HepG2 (cell line): ENCODE measurements at regions not wholly inside any gene's neighbourhood (a gene's known extent, or its start where the extent isn't known, plus 50 kb on each side); places are given as distances from the start of the nearest gene placed in this dataset.

Experiments used
- AKAP8 ChIP-seq: sonication (generic); formaldehyde crosslinking; IDR thresholded peaks from 2 replicates; pipeline ENCODE4 v1.5.1; 2020; ENCODE audit warnings: mild to moderate bottlenecking, missing genetic modification reagents
- CCAR2 ChIP-seq: fragments of 200-400 bp; formaldehyde crosslinking; optimal IDR thresholded peaks from 2 replicates; pipeline ENCODE3; 2018; ENCODE audit warnings: low read depth, mild to moderate bottlenecking, low read length, moderate library complexity
- IKZF4 ChIP-seq: sonication (generic); formaldehyde crosslinking; IDR thresholded peaks from 2 replicates; pipeline ENCODE4 v1.5.1; 2020; ENCODE audit warnings: borderline replicate concordance, mild to moderate bottlenecking, low read depth, missing genetic modification reagents; ENCODE audit errors: not compliant biosample characterization
- KLF16 ChIP-seq, 2 experiments: sonication (generic) in 1 of 2; formaldehyde crosslinking in 1 of 2; IDR thresholded peaks; 2 replicates each; pipeline versions ENCODE4 v1.6.1 to v1.8.0; 2016 to 2023; ENCODE audit warnings: missing genetic modification reagents in 2 of 2, missing compliant biosample characterization in 1 of 2
- KMT2A ChIP-seq: sonication (generic); formaldehyde crosslinking; IDR thresholded peaks from 2 replicates; pipeline ENCODE4 v1.4.0; 2020; ENCODE audit warnings: missing genetic modification reagents
- MYNN ChIP-seq: sonication (generic); formaldehyde crosslinking; IDR thresholded peaks from 2 replicates; pipeline ENCODE4 v1.4.0; 2020; ENCODE audit warnings: mild to moderate bottlenecking, low read depth, missing genetic modification reagents
- NR3C1 ChIP-seq: sonication (generic); formaldehyde crosslinking; IDR thresholded peaks from 2 replicates; pipeline ENCODE4 v1.4.0; 2020; ENCODE audit warnings: missing genetic modification reagents
- PHF8 ChIP-seq: sonication (generic); formaldehyde crosslinking; IDR thresholded peaks from 2 replicates; pipeline ENCODE4 v1.5.0; 2020; ENCODE audit warnings: missing genetic modification reagents
- PITX1 ChIP-seq: sonication (generic); formaldehyde crosslinking; IDR thresholded peaks from 2 replicates; pipeline ENCODE4 v1.5.1; 2020; ENCODE audit warnings: mild to moderate bottlenecking, missing genetic modification reagents
- SNRNP70 ChIP-seq: fragments of 200-400 bp; formaldehyde crosslinking; IDR thresholded peaks from 2 replicates; pipeline ENCODE4 v1.6.1; 2017; ENCODE audit warnings: mild to moderate bottlenecking, low read depth, low read length, moderate library complexity
- TMF1 ChIP-seq: sonication (generic); formaldehyde crosslinking; IDR thresholded peaks from 2 replicates; pipeline ENCODE4 v1.8.1; 2022; ENCODE audit warnings: low read depth, missing genetic modification reagents
- ZMYM3 ChIP-seq: sonication (generic); formaldehyde crosslinking; IDR thresholded peaks from 2 replicates; pipeline ENCODE4 v1.5.1; 2020; ENCODE audit warnings: mild to moderate bottlenecking, missing genetic modification reagents
- ZNF331 ChIP-seq: sonication (generic); formaldehyde crosslinking; IDR thresholded peaks from 2 replicates; pipeline ENCODE4 v1.4.0; 2020; ENCODE audit warnings: missing genetic modification reagents
- ZNF44 ChIP-seq: sonication (generic); formaldehyde crosslinking; IDR thresholded peaks from 2 replicates; pipeline ENCODE4 v1.5.1; 2020; ENCODE audit warnings: mild to moderate bottlenecking, missing genetic modification reagents
- ZNF552 ChIP-seq: sonication (generic); formaldehyde crosslinking; IDR thresholded peaks from 2 replicates; pipeline ENCODE4 v1.9.0; 2022; ENCODE audit warnings: missing genetic modification reagents, mild to moderate bottlenecking, borderline replicate concordance
- ZNF557 ChIP-seq: sonication (generic); formaldehyde crosslinking; IDR thresholded peaks from 2 replicates; pipeline ENCODE4 v1.4.0; 2020; ENCODE audit warnings: missing genetic modification reagents
- ZNF598 ChIP-seq: sonication (generic); formaldehyde crosslinking; IDR thresholded peaks from 2 replicates; pipeline ENCODE4 v1.5.1; 2020; ENCODE audit warnings: mild to moderate bottlenecking, missing genetic modification reagents, borderline replicate concordance
- ZNF644 ChIP-seq: IDR thresholded peaks from 2 replicates; pipeline ENCODE4 v1.6.1; 2016; ENCODE audit warnings: low read depth
- TF ChIP-seq, protein P1 (sequence below): sonication (generic); formaldehyde crosslinking; IDR thresholded peaks from 2 replicates; pipeline ENCODE4 v1.5.1; 2020; ENCODE audit warnings: mild to moderate bottlenecking, missing genetic modification reagents, moderate library complexity
- TF ChIP-seq, protein P2 (sequence below): fragments of 450-650 bp; IDR thresholded peaks from 2 replicates; pipeline ENCODE4 v1.6.1; 2016
- TF ChIP-seq, protein P3 (sequence below): IDR thresholded peaks from 2 replicates; pipeline ENCODE4 v1.6.1; 2012; ENCODE audit warnings: low read depth, low read length, improper control_type of control experiment
- TF ChIP-seq, protein P4 (sequence below): sonication (generic); formaldehyde crosslinking; IDR thresholded peaks from 2 replicates; pipeline ENCODE4 v1.4.0; 2020; ENCODE audit warnings: missing genetic modification reagents, borderline replicate concordance

DNA sequence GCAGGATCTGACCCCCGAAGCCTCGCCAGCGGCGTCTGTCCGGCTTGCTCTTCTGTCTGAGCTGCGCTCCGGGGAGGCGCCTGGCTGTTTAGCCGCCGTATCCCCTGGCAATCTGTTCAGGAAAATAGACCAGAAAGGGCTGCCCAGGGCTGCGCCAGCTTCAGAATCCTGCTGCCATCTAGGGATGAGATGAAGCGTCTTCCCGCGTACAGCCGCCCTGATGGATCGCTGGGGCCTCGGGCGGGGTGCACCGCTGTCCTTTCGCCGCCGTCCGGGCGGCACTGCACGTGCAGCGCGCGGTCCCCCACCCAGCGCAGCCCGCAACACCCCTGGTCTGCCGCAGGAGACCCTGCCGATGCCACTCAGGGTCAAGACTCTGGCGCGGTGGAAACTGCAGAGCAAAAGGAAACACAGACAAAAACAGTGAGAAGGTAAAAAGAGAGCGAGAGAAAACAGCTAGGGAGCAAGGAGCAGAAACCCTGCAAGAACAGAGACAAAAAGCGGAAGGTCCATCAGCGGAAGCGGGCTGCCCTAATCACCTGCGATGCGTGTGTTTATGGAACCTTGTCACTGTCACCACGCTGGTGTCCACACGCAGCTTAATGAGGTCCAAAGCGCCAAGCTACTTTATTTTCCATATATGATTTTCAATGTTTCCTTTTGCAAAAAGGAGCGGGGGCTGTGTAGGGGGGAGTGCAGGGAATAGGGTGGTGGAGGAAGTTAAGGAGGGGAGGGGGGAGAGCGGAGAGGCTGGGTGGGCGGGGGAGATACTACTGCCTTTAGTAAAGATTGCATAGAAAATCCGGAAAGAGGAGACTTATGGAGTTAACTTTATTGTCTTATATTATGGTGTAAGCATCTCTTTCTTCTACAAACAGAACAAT is 2113.3 kb upstream of the PIK3C3 start (continued):
- TF ChIP-seq, protein P1, sequence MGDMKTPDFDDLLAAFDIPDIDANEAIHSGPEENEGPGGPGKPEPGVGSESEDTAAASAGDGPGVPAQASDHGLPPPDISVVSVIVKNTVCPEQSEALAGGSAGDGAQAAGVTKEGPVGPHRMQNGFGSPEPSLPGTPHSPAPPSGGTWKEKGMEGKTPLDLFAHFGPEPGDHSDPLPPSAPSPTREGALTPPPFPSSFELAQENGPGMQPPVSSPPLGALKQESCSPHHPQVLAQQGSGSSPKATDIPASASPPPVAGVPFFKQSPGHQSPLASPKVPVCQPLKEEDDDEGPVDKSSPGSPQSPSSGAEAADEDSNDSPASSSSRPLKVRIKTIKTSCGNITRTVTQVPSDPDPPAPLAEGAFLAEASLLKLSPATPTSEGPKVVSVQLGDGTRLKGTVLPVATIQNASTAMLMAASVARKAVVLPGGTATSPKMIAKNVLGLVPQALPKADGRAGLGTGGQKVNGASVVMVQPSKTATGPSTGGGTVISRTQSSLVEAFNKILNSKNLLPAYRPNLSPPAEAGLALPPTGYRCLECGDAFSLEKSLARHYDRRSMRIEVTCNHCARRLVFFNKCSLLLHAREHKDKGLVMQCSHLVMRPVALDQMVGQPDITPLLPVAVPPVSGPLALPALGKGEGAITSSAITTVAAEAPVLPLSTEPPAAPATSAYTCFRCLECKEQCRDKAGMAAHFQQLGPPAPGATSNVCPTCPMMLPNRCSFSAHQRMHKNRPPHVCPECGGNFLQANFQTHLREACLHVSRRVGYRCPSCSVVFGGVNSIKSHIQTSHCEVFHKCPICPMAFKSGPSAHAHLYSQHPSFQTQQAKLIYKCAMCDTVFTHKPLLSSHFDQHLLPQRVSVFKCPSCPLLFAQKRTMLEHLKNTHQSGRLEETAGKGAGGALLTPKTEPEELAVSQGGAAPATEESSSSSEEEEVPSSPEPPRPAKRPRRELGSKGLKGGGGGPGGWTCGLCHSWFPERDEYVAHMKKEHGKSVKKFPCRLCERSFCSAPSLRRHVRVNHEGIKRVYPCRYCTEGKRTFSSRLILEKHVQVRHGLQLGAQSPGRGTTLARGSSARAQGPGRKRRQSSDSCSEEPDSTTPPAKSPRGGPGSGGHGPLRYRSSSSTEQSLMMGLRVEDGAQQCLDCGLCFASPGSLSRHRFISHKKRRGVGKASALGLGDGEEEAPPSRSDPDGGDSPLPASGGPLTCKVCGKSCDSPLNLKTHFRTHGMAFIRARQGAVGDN (CRISPR knock-in tag), result peak; percentile 71
- no peak for TF ChIP-seq ZNF557 (CRISPR knock-in tag)
- no peak for TF ChIP-seq ZNF331
- no peak for TF ChIP-seq MYNN (CRISPR knock-in tag)
- no peak for TF ChIP-seq AKAP8 (CRISPR knock-in tag)
- no peak for TF ChIP-seq IKZF4 (CRISPR knock-in tag)
- no peak for TF ChIP-seq ZNF44 (CRISPR knock-in tag)
- TF ChIP-seq, protein P2, sequence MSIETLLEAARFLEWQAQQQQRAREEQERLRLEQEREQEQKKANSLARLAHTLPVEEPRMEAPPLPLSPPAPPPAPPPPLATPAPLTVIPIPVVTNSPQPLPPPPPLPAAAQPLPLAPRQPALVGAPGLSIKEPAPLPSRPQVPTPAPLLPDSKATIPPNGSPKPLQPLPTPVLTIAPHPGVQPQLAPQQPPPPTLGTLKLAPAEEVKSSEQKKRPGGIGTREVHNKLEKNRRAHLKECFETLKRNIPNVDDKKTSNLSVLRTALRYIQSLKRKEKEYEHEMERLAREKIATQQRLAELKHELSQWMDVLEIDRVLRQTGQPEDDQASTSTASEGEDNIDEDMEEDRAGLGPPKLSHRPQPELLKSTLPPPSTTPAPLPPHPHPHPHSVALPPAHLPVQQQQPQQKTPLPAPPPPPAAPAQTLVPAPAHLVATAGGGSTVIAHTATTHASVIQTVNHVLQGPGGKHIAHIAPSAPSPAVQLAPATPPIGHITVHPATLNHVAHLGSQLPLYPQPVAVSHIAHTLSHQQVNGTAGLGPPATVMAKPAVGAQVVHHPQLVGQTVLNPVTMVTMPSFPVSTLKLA, result no peak
- TF ChIP-seq, protein P3, sequence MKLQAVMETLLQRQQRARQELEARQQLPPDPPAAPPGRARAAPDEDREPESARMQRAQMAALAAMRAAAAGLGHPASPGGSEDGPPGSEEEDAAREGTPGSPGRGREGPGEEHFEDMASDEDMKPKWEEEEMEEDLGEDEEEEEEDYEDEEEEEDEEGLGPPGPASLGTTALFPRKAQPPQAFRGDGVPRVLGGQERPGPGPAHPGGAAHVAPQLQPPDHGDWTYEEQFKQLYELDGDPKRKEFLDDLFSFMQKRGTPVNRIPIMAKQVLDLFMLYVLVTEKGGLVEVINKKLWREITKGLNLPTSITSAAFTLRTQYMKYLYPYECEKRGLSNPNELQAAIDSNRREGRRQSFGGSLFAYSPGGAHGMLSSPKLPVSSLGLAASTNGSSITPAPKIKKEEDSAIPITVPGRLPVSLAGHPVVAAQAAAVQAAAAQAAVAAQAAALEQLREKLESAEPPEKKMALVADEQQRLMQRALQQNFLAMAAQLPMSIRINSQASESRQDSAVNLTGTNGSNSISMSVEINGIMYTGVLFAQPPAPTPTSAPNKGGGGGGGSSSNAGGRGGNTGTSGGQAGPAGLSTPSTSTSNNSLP, result no peak
- TF ChIP-seq TMF1, result no peak
- TF ChIP-seq ZNF552 (CRISPR knock-in tag), result no peak
- no peak for TF ChIP-seq KLF16 (CRISPR knock-in tag; IDR thresholded peaks at IDR 0.05)
- TF ChIP-seq ZMYM3 (CRISPR knock-in tag), result no peak
- peak; percentile 69; the same call in 1 of the 2 replicates for TF ChIP-seq ZNF598 (CRISPR knock-in tag)
- TF ChIP-seq ZNF644 (CRISPR knock-in tag), result no peak
- TF ChIP-seq, protein P4, sequence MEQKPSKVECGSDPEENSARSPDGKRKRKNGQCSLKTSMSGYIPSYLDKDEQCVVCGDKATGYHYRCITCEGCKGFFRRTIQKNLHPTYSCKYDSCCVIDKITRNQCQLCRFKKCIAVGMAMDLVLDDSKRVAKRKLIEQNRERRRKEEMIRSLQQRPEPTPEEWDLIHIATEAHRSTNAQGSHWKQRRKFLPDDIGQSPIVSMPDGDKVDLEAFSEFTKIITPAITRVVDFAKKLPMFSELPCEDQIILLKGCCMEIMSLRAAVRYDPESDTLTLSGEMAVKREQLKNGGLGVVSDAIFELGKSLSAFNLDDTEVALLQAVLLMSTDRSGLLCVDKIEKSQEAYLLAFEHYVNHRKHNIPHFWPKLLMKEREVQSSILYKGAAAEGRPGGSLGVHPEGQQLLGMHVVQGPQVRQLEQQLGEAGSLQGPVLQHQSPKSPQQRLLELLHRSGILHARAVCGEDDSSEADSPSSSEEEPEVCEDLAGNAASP (CRISPR knock-in tag), result no peak
- TF ChIP-seq PHF8 (CRISPR knock-in tag), result no peak
- TF ChIP-seq CCAR2, result no peak
- no peak for TF ChIP-seq PITX1 (CRISPR knock-in tag)
- no peak for TF ChIP-seq NR3C1 (CRISPR knock-in tag)
- TF ChIP-seq KMT2A, result no peak
- no peak for TF ChIP-seq SNRNP70
